Activated CD4-positive, alpha-beta memory T cell treated with anti-CD3 and anti-CD28 coated beads, Interleukin-2, amount 10 ng/mL, durations not matched to agents 7 days and 5 days (primary cell): ENCODE measurements at regions not wholly inside any gene's neighbourhood (a gene's known extent, or its start where the extent isn't known, plus 50 kb on each side); places are given as distances from the start of the nearest gene placed in this dataset.
A peak's percentile ranks its signal among the peaks of the same experiment; 100 is the strongest.
"Not testable (repeated sequence)": the region's sequence is repeated elsewhere in the genome, so short reads cannot be mapped to it uniquely, and the experiment has no call there.

Experiments
- CTCF ChIA-PET: fragments of 350-600 bp; sonication (Branson Sonifier 250); formaldehyde crosslinking; loops from one replicate; lab custom pipeline; 2021; ENCODE audit warnings: antibody characterized with exemption, inconsistent platforms; lab: Charles Lee
- POLR2A ChIA-PET: fragments of 350-600 bp; sonication (Branson Sonifier 250); formaldehyde crosslinking; loops from one replicate; lab custom pipeline; 2021; ENCODE audit warnings: antibody characterized with exemption; lab: Charles Lee
- DNase-seq: peaks from one replicate; pipeline ENCODE4 v3.0.0-alpha.2; 2020
- H3K27ac Mint-ChIP-seq: one replicate; pipeline ENCODE4 v1.8.0; 2021; ENCODE audit warnings: mild to moderate bottlenecking, mixed read lengths
- H3K27me3 Mint-ChIP-seq: one replicate; pipeline ENCODE4 v1.8.0; 2021; ENCODE audit warnings: mixed read lengths
- H3K36me3 Mint-ChIP-seq: one replicate; pipeline ENCODE4 v1.8.0; 2021; ENCODE audit warnings: low read depth, mixed read lengths
- H3K4me1 Mint-ChIP-seq: one replicate; pipeline ENCODE4 v1.8.0; 2021; ENCODE audit warnings: mixed read lengths
- H3K4me3 Mint-ChIP-seq: one replicate; pipeline ENCODE4 v1.8.0; 2021; ENCODE audit warnings: mild to moderate bottlenecking, mixed read lengths
- H3K9me3 Mint-ChIP-seq: one replicate; pipeline ENCODE4 v1.8.0; 2021; ENCODE audit warnings: mixed read lengths

DNA sequence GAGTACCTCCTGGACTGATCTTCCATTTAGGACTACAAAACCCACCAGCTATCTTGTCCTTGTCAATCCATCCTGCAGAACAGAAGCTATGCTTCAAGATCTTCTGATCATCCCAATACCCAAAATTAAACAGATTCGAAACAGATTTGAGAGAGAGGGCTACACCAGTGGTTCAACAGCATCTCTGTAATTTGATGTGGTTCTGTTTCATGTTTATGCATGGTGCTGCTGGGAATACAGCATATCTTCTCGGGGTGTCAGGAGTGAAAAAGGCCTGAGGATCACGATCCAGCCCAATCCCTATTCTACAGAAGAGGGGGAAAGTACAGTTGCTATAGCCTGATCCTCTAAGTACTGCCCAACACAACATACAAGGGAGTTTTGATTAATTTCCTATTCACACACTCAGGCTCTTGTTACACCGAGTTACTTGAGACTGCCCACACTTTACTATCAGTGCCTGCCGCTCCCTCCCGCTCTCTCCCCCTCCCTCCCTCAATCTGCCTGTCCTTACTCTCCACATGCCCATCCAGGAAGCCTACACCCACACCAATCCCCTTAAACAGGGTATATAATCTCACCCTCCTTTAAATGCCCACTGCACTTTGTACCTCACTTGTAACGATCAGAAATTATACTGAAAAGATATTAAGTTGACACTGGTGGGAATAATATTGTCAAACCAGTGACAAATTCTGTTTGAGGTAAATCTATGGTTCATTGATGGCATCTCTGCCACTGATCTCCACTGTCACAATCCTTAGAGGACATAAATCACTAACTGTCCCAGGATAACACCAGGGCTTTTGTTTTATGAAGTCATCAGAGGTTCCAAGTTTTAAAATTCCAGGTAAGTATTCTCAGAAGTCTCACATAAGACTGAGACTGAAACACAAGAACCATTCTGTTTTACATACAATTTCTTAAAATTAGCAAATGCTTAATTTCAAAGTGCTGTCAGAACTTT lies 89.3 kb upstream of the PLEKHM1 start:
- CTCF ChIA-PET: no interaction called here
- POLR2A ChIA-PET: no interaction called here
- peaks cover 45% of the 10 kb centered on the region for H3K36me3 Mint-ChIP-seq
- no peak overlapping the region for H3K4me3 Mint-ChIP-seq
- peaks cover 45% of the 10 kb centered on the region for H3K4me1 Mint-ChIP-seq
- DNase-seq: no peak
- H3K9me3 Mint-ChIP-seq: no peaks in the 10 kb centered on the region
- H3K27me3 Mint-ChIP-seq: no peaks in the 10 kb centered on the region
- H3K27ac Mint-ChIP-seq: no peak overlapping the region

DNA sequence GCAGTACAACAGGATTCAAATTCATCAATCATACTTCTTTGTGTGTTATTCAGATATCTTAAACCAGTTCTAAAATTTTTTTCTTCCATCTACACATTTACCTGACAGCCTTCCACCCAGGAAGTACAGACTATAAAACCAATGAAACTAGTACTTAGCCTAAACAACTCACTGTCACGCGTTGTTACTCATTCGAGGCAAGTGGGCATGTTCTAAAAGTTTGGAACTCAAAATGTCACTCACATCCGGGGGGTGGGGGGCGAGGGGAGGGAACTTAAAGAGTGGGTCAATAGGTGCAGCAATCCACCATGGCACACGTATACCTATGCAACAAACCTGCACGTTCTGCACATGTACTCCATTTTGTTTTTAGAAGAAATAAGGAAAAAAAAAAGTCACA lies 90.4 kb upstream of the PLEKHM1 start:
- peaks cover 2% of the 10 kb centered on the region for H3K27me3 Mint-ChIP-seq
- H3K9me3 Mint-ChIP-seq: no peaks in the 10 kb centered on the region
- no peak overlapping the region for H3K27ac Mint-ChIP-seq
- CTCF ChIA-PET: no interaction called here
- H3K4me3 Mint-ChIP-seq: no peak overlapping the region
- DNase-seq: no peak
- POLR2A ChIA-PET: no interaction called here
- peaks cover 44% of the 10 kb centered on the region for H3K4me1 Mint-ChIP-seq
- peaks cover 41% of the 10 kb centered on the region for H3K36me3 Mint-ChIP-seq

DNA sequence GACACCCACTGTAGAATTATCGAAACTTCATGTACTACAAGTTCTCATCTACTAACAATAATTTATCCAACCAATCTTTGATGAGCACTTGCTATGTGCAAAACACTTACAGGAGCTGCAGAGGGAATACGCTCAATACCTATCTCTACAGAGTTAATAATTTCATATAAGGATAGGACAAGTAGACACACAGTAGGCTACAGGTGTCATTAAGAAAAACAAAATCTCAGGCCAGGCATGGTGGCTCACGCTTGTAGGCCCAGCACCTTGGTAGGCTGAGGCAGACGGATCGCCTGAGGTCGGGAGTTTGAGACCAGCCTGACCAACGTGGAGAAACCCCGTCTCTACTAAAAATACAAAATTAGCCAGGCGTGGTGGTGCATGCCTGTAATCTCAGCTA lies 91.3 kb upstream of the PLEKHM1 start:
- peaks cover 43% of the 10 kb centered on the region for H3K4me1 Mint-ChIP-seq
- no peak overlapping the region for H3K4me3 Mint-ChIP-seq
- no peak for DNase-seq
- H3K27me3 Mint-ChIP-seq: peaks cover 2% of the 10 kb centered on the region
- no peaks in the 10 kb centered on the region for H3K9me3 Mint-ChIP-seq
- H3K36me3 Mint-ChIP-seq: peaks cover 37% of the 10 kb centered on the region
- POLR2A ChIA-PET: no interaction called here
- no peak overlapping the region for H3K27ac Mint-ChIP-seq
- CTCF ChIA-PET: no interaction called here

GRCh38 chr17:45584092-45585036 lies 93.8 kb upstream of the PLEKHM1 start:
- Mint-ChIP-seq H3K4me1 (peaks cover 38% of the 10 kb centered on the region), H3K27ac (peak overlapping the region; percentile 90), H3K27me3 (peaks cover 4% of the 10 kb centered on the region), H3K4me3 (peak overlapping the region; percentile 96), H3K36me3 (peaks cover 35% of the 10 kb centered on the region), H3K9me3 (no peaks in the 10 kb centered on the region)
- POLR2A ChIA-PET: interaction anchor here (1.6 to 1.7 kb wide), 2 partner anchors 153 to 609 kb away, joined by 5 read pairs; partner anchors contain the start of gene KANSL1
- CTCF ChIA-PET: interaction anchor here (0.6 kb wide), 1 partner anchor 708 kb away, joined by 3 read pairs; no protein-coding TSS in a partner anchor
- DNase-seq: peak; percentile 73

DNA sequence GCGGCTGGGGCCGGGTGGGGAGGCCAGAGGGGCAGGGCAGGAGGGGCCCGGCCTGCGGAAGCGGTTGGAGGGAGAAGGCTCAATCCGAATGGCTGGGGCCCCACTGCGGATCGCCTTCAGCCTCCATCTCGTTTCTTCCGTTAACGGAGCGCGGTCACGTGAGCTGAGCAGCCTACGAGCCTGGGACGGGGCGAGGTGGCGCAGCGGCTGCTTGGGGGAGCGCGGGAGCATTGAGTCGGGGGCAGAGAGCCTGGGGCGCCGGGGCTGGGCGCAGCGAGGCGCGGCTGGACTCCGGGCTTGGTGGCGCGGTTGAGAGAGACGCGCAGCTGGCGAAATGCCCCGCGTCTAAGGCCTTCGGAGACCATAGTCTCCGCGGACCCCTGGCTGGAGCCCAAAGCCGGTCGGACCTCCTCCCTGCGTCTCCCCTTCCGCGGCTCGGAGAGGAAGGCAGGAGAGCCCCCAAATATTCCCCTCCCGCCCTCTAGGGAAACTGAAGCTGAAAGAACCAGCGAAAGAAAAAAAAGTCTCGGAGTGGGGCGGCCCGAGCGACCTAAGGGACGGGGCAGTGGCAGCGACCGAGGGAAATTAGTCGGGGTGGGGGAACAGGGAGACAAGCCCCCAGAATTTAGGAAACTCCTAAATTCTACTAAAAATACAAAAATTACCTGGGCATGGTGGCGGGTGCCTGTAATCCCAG lies 94.7 kb upstream of the PLEKHM1 start:
- peak overlapping the region; percentile 90 for H3K27ac Mint-ChIP-seq
- peak overlapping the region; percentile 96 for H3K4me3 Mint-ChIP-seq
- CTCF ChIA-PET: interaction anchor here (1.0 kb wide), 2 partner anchors 173 to 675 kb away, joined by 3 to 7 read pairs; no protein-coding TSS in a partner anchor
- peaks cover 32% of the 10 kb centered on the region for H3K36me3 Mint-ChIP-seq
- DNase-seq: peak; percentile 76
- H3K27me3 Mint-ChIP-seq, H3K9me3 Mint-ChIP-seq: not testable (repeated sequence)
- H3K4me1 Mint-ChIP-seq: peaks cover 32% of the 10 kb centered on the region
- POLR2A ChIA-PET: interaction anchor here (1.6 to 1.7 kb wide), 2 partner anchors 154 to 608 kb away, joined by 5 read pairs; partner anchors contain the start of gene KANSL1

- peaks cover 29% of the 10 kb centered on the region for H3K4me1 Mint-ChIP-seq
- H3K27me3 Mint-ChIP-seq, H3K9me3 Mint-ChIP-seq, DNase-seq, H3K27ac Mint-ChIP-seq, POLR2A ChIA-PET: not testable (repeated sequence)
- CTCF ChIA-PET: interaction anchor here (1.0 kb wide), 2 partner anchors 172 to 674 kb away, joined by 3 to 7 read pairs; no protein-coding TSS in a partner anchor
- H3K36me3 Mint-ChIP-seq: peaks cover 28% of the 10 kb centered on the region
- H3K4me3 Mint-ChIP-seq: peak overlapping the region; percentile 70
These were observed 95.5 kb upstream of the PLEKHM1 start for GRCh38 chr17:45585794-45586650.

GRCh38 chr17:45586651-45586934 lies 96.1 kb upstream of the PLEKHM1 start:
- H3K27ac Mint-ChIP-seq, CTCF ChIA-PET, DNase-seq, H3K9me3 Mint-ChIP-seq, H3K4me3 Mint-ChIP-seq, POLR2A ChIA-PET, H3K27me3 Mint-ChIP-seq: not testable (repeated sequence)
- H3K4me1 Mint-ChIP-seq: peaks cover 26% of the 10 kb centered on the region
- H3K36me3 Mint-ChIP-seq: peaks cover 24% of the 10 kb centered on the region

- CTCF ChIA-PET: interaction anchor here (1.0 to 1.7 kb wide), 3 partner anchors 164 to 676 kb away, joined by 4 to 6 read pairs (median 4); partner anchors contain the start of gene KANSL1
- H3K27ac Mint-ChIP-seq, H3K36me3 Mint-ChIP-seq, POLR2A ChIA-PET, DNase-seq, H3K9me3 Mint-ChIP-seq, H3K4me3 Mint-ChIP-seq, H3K4me1 Mint-ChIP-seq: not testable (repeated sequence)
- H3K27me3 Mint-ChIP-seq: peaks cover 14% of the 10 kb centered on the region
These were observed 102.0 kb upstream of the PLEKHM1 start for GRCh38 chr17:45592433-45592923.

- H3K27ac Mint-ChIP-seq, H3K36me3 Mint-ChIP-seq, H3K9me3 Mint-ChIP-seq, H3K27me3 Mint-ChIP-seq, CTCF ChIA-PET, POLR2A ChIA-PET, DNase-seq, H3K4me1 Mint-ChIP-seq, H3K4me3 Mint-ChIP-seq: not testable (repeated sequence)
These were observed 105.8 kb upstream of the PLEKHM1 start for GRCh38 chr17:45596347-45596746.

GRCh38 chr17:45600052-45601012 lies 109.8 kb upstream of the PLEKHM1 start:
- H3K4me3 Mint-ChIP-seq, H3K36me3 Mint-ChIP-seq, POLR2A ChIA-PET, CTCF ChIA-PET, H3K27me3 Mint-ChIP-seq, H3K9me3 Mint-ChIP-seq, H3K4me1 Mint-ChIP-seq, DNase-seq: not testable (repeated sequence)
- peak overlapping the region; percentile 63 for H3K27ac Mint-ChIP-seq

- CTCF ChIA-PET, H3K4me1 Mint-ChIP-seq, H3K27ac Mint-ChIP-seq, H3K9me3 Mint-ChIP-seq, H3K36me3 Mint-ChIP-seq, POLR2A ChIA-PET, H3K4me3 Mint-ChIP-seq, H3K27me3 Mint-ChIP-seq, DNase-seq: not testable (repeated sequence)
These were observed 110.5 kb upstream of the PLEKHM1 start for GRCh38 chr17:45601013-45601412.
